ENCODE measurements at regions not wholly inside any gene's neighbourhood (a gene's known extent, or its start where the extent isn't known, plus 50 kb on each side); places are given as distances from the start of the nearest gene placed in this dataset.
"Not testable (repeated sequence)": the region's sequence is repeated elsewhere in the genome, so short reads cannot be mapped to it uniquely, and the experiment has no call there.

- TF ChIP-seq CTCF (IDR thresholded peaks at IDR 0.05; ENCODE audit: unreplicated experiment in 3 of 3): no peak
- no peaks in the 10 kb centered on the region for H3K36me3 Mint-ChIP-seq (ENCODE audit: low read depth)
- H3K27me3 Mint-ChIP-seq (ENCODE audit: low read depth): peaks cover 3% of the 10 kb centered on the region
- H3K4me3 Mint-ChIP-seq: no peak overlapping the region
- no peaks in the 10 kb centered on the region for H3K4me1 Mint-ChIP-seq
- no peak overlapping the region for H3K27ac Mint-ChIP-seq
- H3K9me3 Mint-ChIP-seq: no peaks in the 10 kb centered on the region
Observed at GRCh38 chr7:124633740-124634139, 131.9 kb downstream of the GPR37 start.

GRCh38 chr7:124630395-124630794, 135.2 kb downstream of the GPR37 start:
- no peaks in the 10 kb centered on the region for H3K36me3 Mint-ChIP-seq (ENCODE audit: low read depth)
- H3K4me1 Mint-ChIP-seq: no peaks in the 10 kb centered on the region
- H3K9me3 Mint-ChIP-seq: no peaks in the 10 kb centered on the region
- no peak for TF ChIP-seq CTCF (IDR thresholded peaks at IDR 0.05; ENCODE audit: unreplicated experiment in 3 of 3)
- H3K27ac Mint-ChIP-seq: no peak overlapping the region
- H3K4me3 Mint-ChIP-seq: no peak overlapping the region
- peaks cover 3% of the 10 kb centered on the region for H3K27me3 Mint-ChIP-seq (ENCODE audit: low read depth)

GRCh38 chr7:124618871-124619270, 146.7 kb downstream of the GPR37 start:
- Mint-ChIP-seq H3K4me1 (no peaks in the 10 kb centered on the region), H3K36me3 (ENCODE audit: low read depth) (no peaks in the 10 kb centered on the region), H3K9me3 (peaks cover 12% of the 10 kb centered on the region), H3K27me3 (ENCODE audit: low read depth) (no peaks in the 10 kb centered on the region), H3K4me3 (no peak overlapping the region), H3K27ac (no peak overlapping the region)
- TF ChIP-seq CTCF (IDR thresholded peaks at IDR 0.05; ENCODE audit: unreplicated experiment in 3 of 3): no peak

- not testable (repeated sequence) for H3K4me3 Mint-ChIP-seq
Observed at GRCh38 chr7:124618051-124618450, 147.5 kb downstream of the GPR37 start.

GRCh38 chr7:124603066-124603465, 162.5 kb downstream of the GPR37 start:
- TF ChIP-seq CTCF (IDR thresholded peaks at IDR 0.05; ENCODE audit: unreplicated experiment in 3 of 3): no peak
- no peaks in the 10 kb centered on the region for H3K9me3 Mint-ChIP-seq
- H3K4me1 Mint-ChIP-seq: no peaks in the 10 kb centered on the region
- H3K27me3 Mint-ChIP-seq (ENCODE audit: low read depth): no peaks in the 10 kb centered on the region
- no peak overlapping the region for H3K27ac Mint-ChIP-seq
- H3K36me3 Mint-ChIP-seq (ENCODE audit: low read depth): no peaks in the 10 kb centered on the region
- no peak overlapping the region for H3K4me3 Mint-ChIP-seq

More at GRCh38 chr7:124618051-124618450, 147.5 kb downstream of the GPR37 start:
- not testable (repeated sequence) for H3K4me1 Mint-ChIP-seq; H3K36me3 Mint-ChIP-seq (ENCODE audit: low read depth); H3K27ac Mint-ChIP-seq; H3K27me3 Mint-ChIP-seq (ENCODE audit: low read depth)
- peaks cover 18% of the 10 kb centered on the region for H3K9me3 Mint-ChIP-seq

GRCh38 chr7:124597509-124597908, 168.1 kb downstream of the GPR37 start:
- no peaks in the 10 kb centered on the region for H3K36me3 Mint-ChIP-seq (ENCODE audit: low read depth)
- no peak for TF ChIP-seq CTCF (IDR thresholded peaks at IDR 0.05; ENCODE audit: unreplicated experiment in 3 of 3)
- H3K4me3 Mint-ChIP-seq: no peak overlapping the region
- no peaks in the 10 kb centered on the region for H3K9me3 Mint-ChIP-seq
- no peaks in the 10 kb centered on the region for H3K27me3 Mint-ChIP-seq (ENCODE audit: low read depth)
- H3K4me1 Mint-ChIP-seq: no peaks in the 10 kb centered on the region
- H3K27ac Mint-ChIP-seq: no peak overlapping the region
